K562 (cell line): ENCODE measurements at regions not wholly inside any gene's neighbourhood (a gene's known extent, or its start where the extent isn't known, plus 50 kb on each side); places are given as distances from the start of the nearest gene placed in this dataset.

Experiments used
- CC2D1A ChIP-seq: fragments of 450-650 bp; IDR thresholded peaks from 2 replicates; pipeline ENCODE4 v1.6.1; 2017; ENCODE audit warnings: mild to moderate bottlenecking
- CHD2 ChIP-seq: IDR thresholded peaks from 2 replicates; pipeline ENCODE4 v1.6.1; 2011; ENCODE audit warnings: low read depth, low read length
- JUNB ChIP-seq: fragments of 450-650 bp; formaldehyde crosslinking; conservative IDR thresholded peaks from 2 replicates; pipeline ENCODE4 v1.4.0; 2020; ENCODE audit warnings: mild to moderate bottlenecking
- NCOA1 ChIP-seq: fragments of 450-650 bp; IDR thresholded peaks from 2 replicates; pipeline ENCODE4 v1.6.1; 2016; ENCODE audit warnings: low read depth
- NCOR1 ChIP-seq: fragments of 450-650 bp; IDR thresholded peaks from 2 replicates; pipeline ENCODE4 v1.6.1; 2016; ENCODE audit warnings: mild to moderate bottlenecking, moderate library complexity
- NR1H2 ChIP-seq: sonication (generic); formaldehyde crosslinking; IDR thresholded peaks from 2 replicates; pipeline ENCODE4 v1.4.0; 2020; ENCODE audit warnings: mild to moderate bottlenecking, missing genetic modification reagents
- NR2C2 ChIP-seq, 2 experiments: fragments of 200-800 bp in 1 of 2; sonication (Bioruptor generic) in 1 of 2; sonication (generic) in 1 of 2; formaldehyde crosslinking in 1 of 2; IDR thresholded peaks; 2 replicates each; pipeline versions ENCODE4 v1.6.1 to v1.8.0; 2016 to 2022; ENCODE audit warnings: mild to moderate bottlenecking in 1 of 2, missing compliant biosample characterization in 1 of 2, missing genetic modification characterization in 1 of 2, missing genetic modification reagents in 1 of 2
- RAD51 ChIP-seq: fragments of 450-650 bp; IDR thresholded peaks from 2 replicates; pipeline ENCODE4 v1.7.1; 2016; ENCODE audit warnings: low read depth, mild to moderate bottlenecking, borderline replicate concordance
- RBM15 ChIP-seq: fragments of 200-400 bp; formaldehyde crosslinking; IDR thresholded peaks from 2 replicates; pipeline ENCODE4 v1.6.1; 2018; ENCODE audit warnings: mild to moderate bottlenecking, low read length, moderate library complexity; ENCODE audit not compliant: insufficient read depth
- TCF7L2 ChIP-seq: fragments of 150-350 bp; IDR thresholded peaks from 2 replicates; pipeline ENCODE4 v1.6.1; 2016; ENCODE audit warnings: low read depth, mild to moderate bottlenecking, low read length, moderate library complexity
- YBX1 ChIP-seq: fragments of 450-650 bp; IDR thresholded peaks from 2 replicates; pipeline ENCODE4 v1.7.1; 2016; ENCODE audit warnings: mild to moderate bottlenecking
- ZHX1 ChIP-seq: fragments of 150-350 bp; conservative IDR thresholded peaks from 2 replicates; pipeline ENCODE4 v1.6.1; 2014; ENCODE audit warnings: low read length
- ZNF24 ChIP-seq: fragments of 450-650 bp; IDR thresholded peaks from 2 replicates; pipeline ENCODE4 v1.6.1; 2016
- TF ChIP-seq, protein P1 (sequence below), 2 experiments: IDR thresholded peaks in 1 of 2; conservative IDR thresholded peaks in 1 of 2; 2 replicates each; pipeline ENCODE4 v1.6.1; 2016; ENCODE audit warnings: low read depth in 2 of 2, mild to moderate bottlenecking in 1 of 2, missing compliant biosample characterization in 1 of 2, missing genetic modification characterization in 1 of 2, moderate library complexity in 1 of 2
- TF ChIP-seq, protein P2 (sequence below), 3 experiments: fragments of 200-800 bp in 1 of 3; sonication (Bioruptor generic) in 1 of 3; sonication (generic) in 1 of 3; formaldehyde crosslinking in 1 of 3; IDR thresholded peaks; 2 replicates each; pipeline versions ENCODE4 v1.6.1 to v1.8.0; 2016 to 2022; ENCODE audit warnings: mild to moderate bottlenecking in 2 of 3, missing compliant biosample characterization in 2 of 3, missing genetic modification characterization in 2 of 3, missing genetic modification reagents in 1 of 3
- TF ChIP-seq, protein P3 (sequence below): sonication (generic); formaldehyde crosslinking; IDR thresholded peaks from 2 replicates; pipeline ENCODE4 v1.8.0; 2022; ENCODE audit warnings: mild to moderate bottlenecking, missing genetic modification reagents
- TF ChIP-seq, protein P4 (sequence below): fragments of 450-650 bp; IDR thresholded peaks from 2 replicates; pipeline ENCODE4 v1.7.1; 2018; ENCODE audit warnings: mild to moderate bottlenecking, low read depth; ENCODE audit not compliant: partially characterized antibody
- TF ChIP-seq, protein P5 (sequence below): fragments of 250-450 bp; sonication (Bioruptor Pico); IDR thresholded peaks from 2 replicates; pipeline ENCODE4 v1.8.0; 2022; ENCODE audit warnings: moderate library complexity, mild to moderate bottlenecking, inconsistent platforms

GRCh38 chr6:169921217-169921616 is 169.8 kb downstream of the ERMARD start (continued):
- TF ChIP-seq YBX1 (no peak), ZNF24 (no peak), ZHX1 (no peak), CHD2 (no peak), NR1H2 (CRISPR knock-in tag) (no peak), NCOA1 (peak; percentile 88), CC2D1A (no peak), NCOR1 (no peak), RBM15 (no peak), JUNB (CRISPR knock-in tag) (peak; percentile 58; the same call in 1 of the 2 replicates), TCF7L2 (no peak), RAD51 (no peak), NR2C2 (CRISPR knock-in tag; IDR thresholded peaks at IDR 0.05) (no peak), NR2C2 (tag; IDR thresholded peaks at IDR 0.05) (no peak)
- TF ChIP-seq, protein P1, sequence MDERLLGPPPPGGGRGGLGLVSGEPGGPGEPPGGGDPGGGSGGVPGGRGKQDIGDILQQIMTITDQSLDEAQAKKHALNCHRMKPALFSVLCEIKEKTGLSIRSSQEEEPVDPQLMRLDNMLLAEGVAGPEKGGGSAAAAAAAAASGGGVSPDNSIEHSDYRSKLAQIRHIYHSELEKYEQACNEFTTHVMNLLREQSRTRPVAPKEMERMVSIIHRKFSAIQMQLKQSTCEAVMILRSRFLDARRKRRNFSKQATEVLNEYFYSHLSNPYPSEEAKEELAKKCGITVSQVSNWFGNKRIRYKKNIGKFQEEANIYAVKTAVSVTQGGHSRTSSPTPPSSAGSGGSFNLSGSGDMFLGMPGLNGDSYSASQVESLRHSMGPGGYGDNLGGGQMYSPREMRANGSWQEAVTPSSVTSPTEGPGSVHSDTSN (CRISPR knock-in tag; IDR thresholded peaks at IDR 0.05; ENCODE audit: low read depth): peak; percentile 58
- TF ChIP-seq, protein P1 (tag; conservative IDR thresholded peaks at IDR 0.05; ENCODE audit: low read depth): peak; percentile 67
- TF ChIP-seq, protein P2, sequence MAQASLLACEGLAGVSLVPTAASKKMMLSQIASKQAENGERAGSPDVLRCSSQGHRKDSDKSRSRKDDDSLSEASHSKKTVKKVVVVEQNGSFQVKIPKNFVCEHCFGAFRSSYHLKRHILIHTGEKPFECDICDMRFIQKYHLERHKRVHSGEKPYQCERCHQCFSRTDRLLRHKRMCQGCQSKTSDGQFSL (CRISPR knock-in tag; IDR thresholded peaks at IDR 0.05): no peak
- TF ChIP-seq, protein P2 (tag; IDR thresholded peaks at IDR 0.05): no peak
- TF ChIP-seq, protein P3, sequence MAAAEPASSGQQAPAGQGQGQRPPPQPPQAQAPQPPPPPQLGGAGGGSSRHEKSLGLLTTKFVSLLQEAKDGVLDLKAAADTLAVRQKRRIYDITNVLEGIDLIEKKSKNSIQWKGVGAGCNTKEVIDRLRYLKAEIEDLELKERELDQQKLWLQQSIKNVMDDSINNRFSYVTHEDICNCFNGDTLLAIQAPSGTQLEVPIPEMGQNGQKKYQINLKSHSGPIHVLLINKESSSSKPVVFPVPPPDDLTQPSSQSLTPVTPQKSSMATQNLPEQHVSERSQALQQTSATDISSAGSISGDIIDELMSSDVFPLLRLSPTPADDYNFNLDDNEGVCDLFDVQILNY (CRISPR knock-in tag): no peak
- TF ChIP-seq, protein P4, sequence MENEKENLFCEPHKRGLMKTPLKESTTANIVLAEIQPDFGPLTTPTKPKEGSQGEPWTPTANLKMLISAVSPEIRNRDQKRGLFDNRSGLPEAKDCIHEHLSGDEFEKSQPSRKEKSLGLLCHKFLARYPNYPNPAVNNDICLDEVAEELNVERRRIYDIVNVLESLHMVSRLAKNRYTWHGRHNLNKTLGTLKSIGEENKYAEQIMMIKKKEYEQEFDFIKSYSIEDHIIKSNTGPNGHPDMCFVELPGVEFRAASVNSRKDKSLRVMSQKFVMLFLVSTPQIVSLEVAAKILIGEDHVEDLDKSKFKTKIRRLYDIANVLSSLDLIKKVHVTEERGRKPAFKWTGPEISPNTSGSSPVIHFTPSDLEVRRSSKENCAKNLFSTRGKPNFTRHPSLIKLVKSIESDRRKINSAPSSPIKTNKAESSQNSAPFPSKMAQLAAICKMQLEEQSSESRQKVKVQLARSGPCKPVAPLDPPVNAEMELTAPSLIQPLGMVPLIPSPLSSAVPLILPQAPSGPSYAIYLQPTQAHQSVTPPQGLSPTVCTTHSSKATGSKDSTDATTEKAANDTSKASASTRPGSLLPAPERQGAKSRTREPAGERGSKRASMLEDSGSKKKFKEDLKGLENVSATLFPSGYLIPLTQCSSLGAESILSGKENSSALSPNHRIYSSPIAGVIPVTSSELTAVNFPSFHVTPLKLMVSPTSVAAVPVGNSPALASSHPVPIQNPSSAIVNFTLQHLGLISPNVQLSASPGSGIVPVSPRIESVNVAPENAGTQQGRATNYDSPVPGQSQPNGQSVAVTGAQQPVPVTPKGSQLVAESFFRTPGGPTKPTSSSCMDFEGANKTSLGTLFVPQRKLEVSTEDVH: no peak
- TF ChIP-seq, protein P5, sequence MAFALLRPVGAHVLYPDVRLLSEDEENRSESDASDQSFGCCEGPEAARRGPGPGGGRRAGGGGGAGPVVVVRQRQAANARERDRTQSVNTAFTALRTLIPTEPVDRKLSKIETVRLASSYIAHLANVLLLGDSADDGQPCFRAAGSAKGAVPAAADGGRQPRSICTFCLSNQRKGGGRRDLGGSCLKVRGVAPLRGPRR (CRISPR knock-in tag): no peak
